ENCODE measurements at regions not wholly inside any gene's neighbourhood (a gene's known extent, or its start where the extent isn't known, plus 50 kb on each side); places are given as distances from the start of the nearest gene placed in this dataset.

GRCh38 chr1:94609619-94610018 is 68.1 kb upstream of the F3 start (continued):
- TF ChIP-seq ZNF514 (tag by site-specific recombination; IDR thresholded peaks at IDR 0.05) = no peak
- no peak for TF ChIP-seq ZNF214 (tag by site-specific recombination; IDR thresholded peaks at IDR 0.05; ENCODE audit: borderline replicate concordance)

DNA sequence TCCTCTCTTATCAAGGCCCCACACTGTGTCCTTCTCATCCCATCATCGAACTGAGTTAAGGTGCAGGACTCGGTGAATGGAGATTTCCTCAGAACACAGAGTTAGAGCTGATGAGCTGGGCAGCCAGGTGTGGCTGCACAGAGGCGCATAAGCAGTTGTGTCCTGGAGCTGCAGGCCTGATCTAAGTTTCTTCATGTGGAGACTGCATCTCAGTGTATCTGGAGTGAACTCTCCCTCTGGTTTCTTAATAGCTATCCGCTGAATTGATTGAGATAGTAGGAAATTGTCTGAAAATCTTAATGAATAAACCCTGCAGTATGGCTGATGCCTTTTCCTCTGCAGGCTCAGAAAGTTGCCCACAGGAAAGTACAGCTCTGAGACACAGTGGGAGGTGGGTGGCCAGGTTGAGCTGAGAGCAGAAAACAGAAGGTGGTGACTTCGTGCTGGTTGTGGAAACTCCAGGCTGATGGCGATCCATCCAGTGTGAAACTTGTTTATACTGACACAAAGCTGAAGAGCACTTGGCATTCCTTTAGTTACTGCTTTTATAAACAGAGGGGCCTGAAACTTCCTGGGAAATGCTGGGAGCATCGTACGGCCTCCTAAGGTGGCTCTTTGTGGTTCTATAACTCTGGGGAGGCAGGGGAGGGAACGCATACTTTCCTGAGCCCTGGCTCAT is 67.4 kb upstream of the F3 start:
- H3K4me3 ChIP-seq (ENCODE audit: low read depth, low read length) = no peak overlapping the region
- TF ChIP-seq ZNF302 (tag by site-specific recombination; IDR thresholded peaks at IDR 0.05; ENCODE audit: low read depth) = no peak
- TF ChIP-seq ZNF530 (tag by site-specific recombination; IDR thresholded peaks at IDR 0.05; ENCODE audit: low read depth) = no peak
- no peak for TF ChIP-seq REPIN1 (tag by site-specific recombination; IDR thresholded peaks at IDR 0.05; ENCODE audit: low read depth)
- TF ChIP-seq ZIC2 (tag by site-specific recombination; IDR thresholded peaks at IDR 0.05) = peak; percentile 25; the same call in 1 of the 2 replicates
- TF ChIP-seq ZNF560 (tag by site-specific recombination; IDR thresholded peaks at IDR 0.05; ENCODE audit: borderline replicate concordance) = no peak
- POLR2A ChIA-PET = no interaction called here
- no peak overlapping the region for H3K27ac ChIP-seq (ENCODE audit: extremely low read depth, low read depth, low read length)
- no peaks in the 10 kb centered on the region for H3K9me3 ChIP-seq (ENCODE audit: control insufficient read depth, insufficient read depth, low read depth, low read length)
- CTCF ChIA-PET = no interaction called here
- H3K4me1 ChIP-seq (ENCODE audit: control insufficient read depth, insufficient read depth, low read length) = no peaks in the 10 kb centered on the region
- H3K36me3 ChIP-seq (ENCODE audit: control insufficient read depth in 2 of 2, insufficient read depth in 1 of 2, low read length in 2 of 2) = no peaks in the 10 kb centered on the region

DNA sequence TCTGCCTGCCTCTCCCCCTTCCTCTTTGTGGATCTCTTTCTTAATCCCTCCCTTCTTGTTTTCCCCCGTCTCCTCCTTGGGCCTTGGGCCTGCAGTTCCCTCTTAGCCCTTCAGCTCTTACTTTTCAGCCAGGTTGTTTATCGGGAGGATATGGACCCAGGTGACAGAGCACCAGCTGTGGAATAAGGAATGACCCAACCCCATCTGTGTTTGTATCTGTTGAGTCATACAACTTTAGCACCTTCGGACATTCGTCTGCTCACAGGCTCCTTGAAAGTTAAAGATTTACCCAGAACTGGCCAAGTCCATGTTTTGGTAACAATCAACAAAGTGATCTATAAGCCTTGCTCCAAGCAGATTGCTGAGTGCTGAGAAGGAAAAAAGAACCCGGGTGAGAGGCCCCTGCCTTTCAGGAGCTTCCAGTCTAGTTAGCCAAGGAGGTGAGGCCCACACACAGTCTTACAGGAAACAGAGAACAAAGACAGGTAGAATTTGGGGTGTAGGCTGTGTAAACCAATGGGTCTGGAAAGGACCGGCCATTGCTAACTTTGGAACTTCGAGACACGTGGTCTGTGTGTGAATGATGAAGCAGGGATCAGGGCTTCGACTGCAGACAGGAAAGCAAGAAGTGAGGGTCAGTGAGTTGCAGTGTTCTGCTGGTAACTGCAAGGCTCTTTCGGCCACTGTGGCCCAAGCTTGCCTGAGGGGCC is 66.7 kb upstream of the F3 start:
- H3K4me3 ChIP-seq (ENCODE audit: low read depth, low read length) = no peak overlapping the region
- CTCF ChIA-PET = no interaction called here
- no peak overlapping the region for H3K27ac ChIP-seq (ENCODE audit: extremely low read depth, low read depth, low read length)
- POLR2A ChIA-PET = no interaction called here
- no peaks in the 10 kb centered on the region for H3K9me3 ChIP-seq (ENCODE audit: control insufficient read depth, insufficient read depth, low read depth, low read length)
- H3K4me1 ChIP-seq (ENCODE audit: control insufficient read depth, insufficient read depth, low read length) = no peaks in the 10 kb centered on the region
- no peaks in the 10 kb centered on the region for H3K36me3 ChIP-seq (ENCODE audit: control insufficient read depth in 2 of 2, insufficient read depth in 1 of 2, low read length in 2 of 2)
- TF ChIP-seq, protein P1, sequence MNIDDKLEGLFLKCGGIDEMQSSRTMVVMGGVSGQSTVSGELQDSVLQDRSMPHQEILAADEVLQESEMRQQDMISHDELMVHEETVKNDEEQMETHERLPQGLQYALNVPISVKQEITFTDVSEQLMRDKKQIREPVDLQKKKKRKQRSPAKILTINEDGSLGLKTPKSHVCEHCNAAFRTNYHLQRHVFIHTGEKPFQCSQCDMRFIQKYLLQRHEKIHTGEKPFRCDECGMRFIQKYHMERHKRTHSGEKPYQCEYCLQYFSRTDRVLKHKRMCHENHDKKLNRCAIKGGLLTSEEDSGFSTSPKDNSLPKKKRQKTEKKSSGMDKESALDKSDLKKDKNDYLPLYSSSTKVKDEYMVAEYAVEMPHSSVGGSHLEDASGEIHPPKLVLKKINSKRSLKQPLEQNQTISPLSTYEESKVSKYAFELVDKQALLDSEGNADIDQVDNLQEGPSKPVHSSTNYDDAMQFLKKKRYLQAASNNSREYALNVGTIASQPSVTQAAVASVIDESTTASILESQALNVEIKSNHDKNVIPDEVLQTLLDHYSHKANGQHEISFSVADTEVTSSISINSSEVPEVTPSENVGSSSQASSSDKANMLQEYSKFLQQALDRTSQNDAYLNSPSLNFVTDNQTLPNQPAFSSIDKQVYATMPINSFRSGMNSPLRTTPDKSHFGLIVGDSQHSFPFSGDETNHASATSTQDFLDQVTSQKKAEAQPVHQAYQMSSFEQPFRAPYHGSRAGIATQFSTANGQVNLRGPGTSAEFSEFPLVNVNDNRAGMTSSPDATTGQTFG (tag by site-specific recombination; IDR thresholded peaks at IDR 0.05; ENCODE audit: borderline replicate concordance) = no peak
- TF ChIP-seq ZNF221 (tag by site-specific recombination; IDR thresholded peaks at IDR 0.05; ENCODE audit: borderline replicate concordance) (no peak), MEIS1 (CRISPR knock-in tag; IDR thresholded peaks at IDR 0.05; ENCODE audit: borderline replicate concordance) (no peak), HOXD13 (CRISPR knock-in tag; IDR thresholded peaks at IDR 0.05; ENCODE audit: borderline replicate concordance) (no peak), PRDM10 (tag by site-specific recombination; IDR thresholded peaks at IDR 0.05) (no peak), ZNF677 (tag by site-specific recombination; IDR thresholded peaks at IDR 0.05) (no peak), ZNF398 (tag by site-specific recombination; IDR thresholded peaks at IDR 0.05) (no peak), ZNF76 (tag by site-specific recombination; IDR thresholded peaks at IDR 0.05; ENCODE audit: borderline replicate concordance, low read depth) (no peak), BCL11B (tag by site-specific recombination; IDR thresholded peaks at IDR 0.05; ENCODE audit: low read depth) (no peak), ZNF548 (tag by site-specific recombination; IDR thresholded peaks at IDR 0.05) (no peak), ZNF791 (tag by site-specific recombination; IDR thresholded peaks at IDR 0.05) (no peak), ZNF140 (tag by site-specific recombination; IDR thresholded peaks at IDR 0.05) (no peak), KLF17 (tag by site-specific recombination; IDR thresholded peaks at IDR 0.05) (no peak), ZNF701 (tag by site-specific recombination; IDR thresholded peaks at IDR 0.05) (no peak), WT1 (tag by site-specific recombination; IDR thresholded peaks at IDR 0.05) (no peak), OSR2 (tag by site-specific recombination; IDR thresholded peaks at IDR 0.05) (no peak), EGR2 (tag by site-specific recombination; IDR thresholded peaks at IDR 0.05; ENCODE audit: low read depth) (no peak)
